HG03442 (cell line): ENCODE measurements at regions not wholly inside any gene's neighbourhood (a gene's known extent, or its start where the extent isn't known, plus 50 kb on each side); places are given as distances from the start of the nearest gene placed in this dataset.

ENCODE experiments used
- ATAC-seq: cut with Tn5 transposase; IDR thresholded peaks from one replicate; pipeline ENCODE4 v1.9.1; 2021; ENCODE audit warnings: mild to moderate bottlenecking, moderate library complexity; ENCODE audit not compliant: unreplicated experiment

GRCh38 chrX:115487608-115488007, 73.4 kb upstream of the PLS3 start:
- no peak for ATAC-seq

GRCh38 chrX:115490814-115491213, 70.2 kb upstream of the PLS3 start:
- ATAC-seq = no peak

GRCh38 chrX:115491766-115492165, 69.2 kb upstream of the PLS3 start:
- no peak for ATAC-seq

- no peak for ATAC-seq
These were observed 68.0 kb upstream of the PLS3 start for GRCh38 chrX:115493015-115493414.

GRCh38 chrX:115494161-115494560, 66.8 kb upstream of the PLS3 start:
- ATAC-seq = no peak

- no peak for ATAC-seq
These were observed 61.7 kb upstream of the PLS3 start for GRCh38 chrX:115499112-115499805.

GRCh38 chrX:115503099-115503498, 57.9 kb upstream of the PLS3 start:
- no peak for ATAC-seq

- peak; percentile 49 for ATAC-seq
These were observed 56.8 kb upstream of the PLS3 start for GRCh38 chrX:115504167-115504566.
